PFSK-1 (cell line): ENCODE measurements at regions not wholly inside any gene's neighbourhood (a gene's known extent, or its start where the extent isn't known, plus 50 kb on each side); places are given as distances from the start of the nearest gene placed in this dataset.

ENCODE experiments used
- FOXP2 ChIP-seq: optimal IDR thresholded peaks from 2 replicates; pipeline ENCODE3; 2011; ENCODE audit warnings: borderline replicate concordance, control low read depth, inconsistent platforms; ENCODE audit not compliant: insufficient read depth; ENCODE audit errors: extremely low read length, extremely low read depth
- POLR2AphosphoS5 ChIP-seq: IDR thresholded peaks from 2 replicates; pipeline ENCODE4 v1.6.1; 2012; ENCODE audit warnings: low read depth, mild to moderate bottlenecking, control low read depth, low read length, moderate library complexity
- REST ChIP-seq, 2 experiments: IDR thresholded peaks; 2 replicates each; pipeline versions ENCODE4 v1.6.1 to v1.8.0; 2011 to 2012; ENCODE audit warnings: low read depth in 2 of 2, low read length in 2 of 2, control low read depth in 1 of 2, inconsistent platforms in 1 of 2, mild to moderate bottlenecking in 1 of 2, moderate library complexity in 1 of 2; ENCODE audit not compliant: insufficient read depth in 1 of 2
- SIN3A ChIP-seq: IDR thresholded peaks from 2 replicates; pipeline ENCODE4 v1.6.1; 2012; ENCODE audit warnings: mild to moderate bottlenecking, low read length, moderate library complexity, borderline replicate concordance; ENCODE audit not compliant: insufficient read depth
- TAF1 ChIP-seq: IDR thresholded peaks from 2 replicates; pipeline ENCODE4 v1.6.1; 2012; ENCODE audit warnings: low read length, control low read depth, borderline replicate concordance; ENCODE audit not compliant: insufficient read depth

GRCh38 chr5:28077291-28078240 is 1039.2 kb upstream of the CDH9 start:
- no peak for TF ChIP-seq TAF1

GRCh38 chr5:28066856-28067255 is 1028.5 kb upstream of the CDH9 start:
- TF ChIP-seq FOXP2 (no peak), SIN3A (no peak), TAF1 (no peak), REST (IDR thresholded peaks at IDR 0.05; ENCODE audit: insufficient read depth in 1 of 2, low read depth in 2 of 2, low read length in 2 of 2) (no peak), POLR2AphosphoS5 (no peak)

DNA sequence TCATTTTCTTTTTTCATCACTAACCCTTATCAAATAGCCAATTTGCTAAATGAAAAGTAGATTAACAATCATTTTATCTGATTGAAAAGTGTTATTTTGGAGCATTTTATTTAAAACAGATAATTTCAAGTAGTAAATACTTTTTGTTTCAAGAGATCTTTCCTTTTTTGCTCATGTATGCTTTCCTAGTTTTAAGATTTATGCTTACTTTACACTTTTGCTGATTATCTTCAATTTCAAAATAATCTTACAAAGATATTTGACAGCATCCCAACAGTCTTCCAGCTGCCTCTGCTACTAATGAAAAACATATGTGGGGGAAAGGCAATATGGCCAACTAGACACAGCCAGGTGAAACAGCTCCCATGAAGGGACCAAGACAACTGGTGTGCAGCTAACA is 1027.3 kb upstream of the CDH9 start:
- TF ChIP-seq POLR2AphosphoS5 (no peak), FOXP2 (no peak), SIN3A (no peak)

GRCh38 chr5:28046596-28046995 is 1008.2 kb upstream of the CDH9 start:
- TF ChIP-seq POLR2AphosphoS5 (no peak), REST (IDR thresholded peaks at IDR 0.05; ENCODE audit: insufficient read depth in 1 of 2, low read depth in 2 of 2, low read length in 2 of 2) (no peak), SIN3A (no peak), FOXP2 (no peak), TAF1 (no peak)

- TF ChIP-seq REST (IDR thresholded peaks at IDR 0.05; ENCODE audit: insufficient read depth in 1 of 2, low read depth in 2 of 2, low read length in 2 of 2): no peak
- TF ChIP-seq TAF1: no peak
- no peak for TF ChIP-seq SIN3A
- TF ChIP-seq POLR2AphosphoS5: no peak
- no peak for TF ChIP-seq FOXP2
Observed at GRCh38 chr5:28027851-28028250, 989.5 kb upstream of the CDH9 start.

DNA sequence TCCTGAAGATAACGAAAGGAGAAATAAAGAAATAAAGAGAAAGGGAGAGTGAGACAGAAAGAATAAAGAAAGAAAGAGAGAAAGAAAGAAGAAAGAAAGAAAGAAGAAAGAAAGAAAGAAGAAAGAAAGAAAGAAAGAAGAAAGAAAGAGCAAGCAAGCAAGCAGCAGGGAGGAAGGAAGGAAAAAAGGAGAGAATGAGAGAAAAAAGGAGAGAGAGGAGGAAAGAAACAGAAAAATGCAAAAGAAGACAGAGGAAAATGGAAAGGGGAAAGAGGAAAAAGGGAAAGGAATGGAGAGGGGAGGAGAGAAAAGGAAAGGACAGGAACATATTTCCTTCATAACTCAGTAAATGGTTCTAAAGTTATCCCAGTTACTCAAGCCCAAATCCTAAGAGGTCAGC is 978.8 kb upstream of the CDH9 start:
- TF ChIP-seq TAF1: no peak
- no peak for TF ChIP-seq SIN3A
- TF ChIP-seq FOXP2: no peak
- TF ChIP-seq REST (IDR thresholded peaks at IDR 0.05; ENCODE audit: insufficient read depth in 1 of 2, low read depth in 2 of 2, low read length in 2 of 2): no peak
- no peak for TF ChIP-seq POLR2AphosphoS5
